Cerebellar cortex (tissue), 1 donor: ENCODE measurements at regions not wholly inside any gene's neighbourhood (a gene's known extent, or its start where the extent isn't known, plus 50 kb on each side); places are given as distances from the start of the nearest gene placed in this dataset.
"Not testable (repeated sequence)": the region's sequence is repeated elsewhere in the genome, so short reads cannot be mapped to it uniquely, and the experiment has no call there.

Source experiments
- DNase-seq: peaks from one replicate; pipeline ENCODE4 v3.0.0-alpha.2; 2015; ENCODE audit warnings: low spot score

DNA sequence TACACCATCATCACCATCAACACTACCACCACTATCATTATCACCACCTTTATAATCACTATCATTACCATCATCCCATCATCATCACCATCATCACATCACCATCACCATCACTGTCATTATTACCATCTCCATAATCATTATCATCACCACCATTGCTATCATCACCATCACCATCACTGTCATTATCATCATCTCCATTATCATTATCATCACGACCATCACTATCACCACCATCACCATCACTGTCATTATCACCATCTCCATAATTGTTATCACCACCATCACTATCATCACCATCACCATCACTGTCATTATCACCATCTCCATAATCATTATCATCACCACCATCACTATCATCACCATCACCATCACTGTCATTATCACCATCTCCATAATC lies 279.6 kb upstream of the HS6ST1 start:
- not testable (repeated sequence) for DNase-seq

DNA sequence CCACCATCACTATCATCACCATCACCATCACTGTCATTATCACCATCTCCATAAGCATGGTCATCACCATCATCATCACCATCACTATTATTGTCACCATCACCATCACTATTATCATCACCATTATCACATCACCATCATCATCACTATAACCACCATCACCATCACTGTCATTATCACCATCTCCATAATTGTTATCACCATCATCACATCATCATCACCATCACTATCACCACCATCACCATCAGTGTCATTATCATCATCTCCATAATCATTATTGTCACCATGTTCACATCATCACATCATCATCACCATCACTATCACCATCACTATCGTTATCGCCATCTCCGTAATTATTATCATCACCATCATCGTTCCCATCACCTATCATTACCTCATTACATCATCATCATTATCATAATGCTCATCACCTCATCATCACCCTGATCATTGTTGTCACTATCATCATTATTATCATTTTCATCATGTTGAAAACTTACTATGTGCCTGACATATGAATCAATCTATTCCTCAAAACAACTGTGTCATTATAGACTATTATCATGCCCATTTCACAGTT lies 280.3 kb upstream of the HS6ST1 start:
- DNase-seq: no peak

DNA sequence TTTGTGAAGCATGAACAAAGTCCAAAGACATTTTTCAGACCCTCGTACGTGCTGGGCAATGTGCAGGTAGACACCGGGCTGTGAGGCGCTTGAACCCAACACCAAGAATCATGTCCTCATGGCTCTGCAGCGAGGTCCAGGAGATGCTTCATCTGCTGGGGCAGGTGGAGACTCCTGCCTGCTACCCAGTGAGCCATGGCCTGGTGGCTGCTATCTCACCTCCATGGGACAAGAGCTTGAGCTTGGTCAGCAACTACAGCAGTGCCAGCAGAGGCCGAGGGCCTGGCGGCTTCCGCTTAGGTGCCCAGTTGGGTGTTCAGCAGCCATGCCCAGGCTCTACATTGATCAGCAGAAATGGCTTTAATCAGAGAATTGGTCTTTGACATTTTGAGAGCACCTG lies 281.0 kb upstream of the HS6ST1 start:
- no peak for DNase-seq

DNA sequence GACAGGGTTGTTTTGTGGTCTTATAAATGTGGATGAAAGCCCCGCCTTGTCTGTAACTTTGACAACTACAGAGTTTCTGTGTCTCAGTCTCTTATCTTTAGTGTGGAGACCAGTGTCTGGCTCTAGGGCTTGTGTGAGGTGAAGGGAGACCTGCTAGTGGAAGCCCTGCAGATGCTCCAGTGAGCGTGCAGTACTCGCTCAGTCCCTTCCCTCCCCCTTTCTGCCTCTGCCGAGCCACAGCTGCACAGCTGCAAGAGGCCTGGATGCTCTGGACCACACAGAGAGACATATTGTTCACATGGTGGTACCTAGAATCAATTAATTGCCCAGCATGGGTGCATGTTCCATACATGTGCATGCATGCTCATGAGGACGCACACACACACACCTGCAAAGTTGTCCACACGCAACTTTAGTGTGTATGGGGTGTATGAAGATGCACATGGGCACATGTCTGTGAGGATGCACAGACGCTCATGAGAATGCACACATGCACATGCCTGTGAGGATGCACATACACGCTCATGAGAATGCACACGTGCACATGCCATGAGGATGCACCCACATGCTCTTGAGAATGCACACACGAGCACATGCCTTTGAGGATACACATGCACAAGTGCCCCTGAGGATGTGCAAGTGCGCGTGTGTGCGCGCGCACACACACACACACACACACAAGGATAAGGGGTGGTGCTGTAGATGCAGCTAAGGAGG lies 282.1 kb upstream of the HS6ST1 start:
- no peak for DNase-seq

DNA sequence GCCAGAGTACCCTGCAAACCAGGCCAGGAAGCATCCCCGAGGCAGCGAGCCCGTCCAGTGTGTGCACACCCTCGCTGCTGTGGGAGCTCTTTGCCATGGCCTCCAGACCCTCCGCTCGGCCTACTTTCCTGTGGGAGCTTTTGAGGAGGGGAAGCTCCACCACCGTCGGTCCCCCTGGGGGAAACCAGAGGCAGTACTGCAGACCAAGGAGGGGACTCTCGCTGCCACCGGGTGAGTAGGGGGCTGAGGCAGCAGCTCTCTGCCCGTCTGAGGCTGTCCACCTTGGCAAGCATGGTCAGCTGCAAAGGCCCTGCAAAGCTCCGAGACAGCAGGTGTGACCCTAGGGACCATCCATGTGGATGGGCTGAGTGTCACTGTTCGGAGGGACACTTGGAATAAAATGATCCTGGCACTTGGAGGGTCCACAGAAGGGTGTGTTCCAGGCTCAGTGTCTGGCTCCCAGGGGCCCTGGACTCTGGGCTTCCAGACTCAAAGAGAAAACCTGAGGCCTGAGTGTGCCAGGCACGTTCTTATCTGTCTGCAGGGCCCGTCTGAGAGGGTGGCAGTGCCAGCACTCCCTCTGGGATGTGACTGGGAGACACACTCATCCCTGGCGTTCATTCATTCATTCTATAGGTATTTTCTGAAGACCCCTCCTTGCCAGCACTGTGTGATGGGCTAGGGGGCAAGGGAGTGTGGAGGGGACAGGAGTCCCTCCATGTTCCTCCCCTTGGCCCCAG lies 282.8 kb upstream of the HS6ST1 start:
- no peak for DNase-seq

DNA sequence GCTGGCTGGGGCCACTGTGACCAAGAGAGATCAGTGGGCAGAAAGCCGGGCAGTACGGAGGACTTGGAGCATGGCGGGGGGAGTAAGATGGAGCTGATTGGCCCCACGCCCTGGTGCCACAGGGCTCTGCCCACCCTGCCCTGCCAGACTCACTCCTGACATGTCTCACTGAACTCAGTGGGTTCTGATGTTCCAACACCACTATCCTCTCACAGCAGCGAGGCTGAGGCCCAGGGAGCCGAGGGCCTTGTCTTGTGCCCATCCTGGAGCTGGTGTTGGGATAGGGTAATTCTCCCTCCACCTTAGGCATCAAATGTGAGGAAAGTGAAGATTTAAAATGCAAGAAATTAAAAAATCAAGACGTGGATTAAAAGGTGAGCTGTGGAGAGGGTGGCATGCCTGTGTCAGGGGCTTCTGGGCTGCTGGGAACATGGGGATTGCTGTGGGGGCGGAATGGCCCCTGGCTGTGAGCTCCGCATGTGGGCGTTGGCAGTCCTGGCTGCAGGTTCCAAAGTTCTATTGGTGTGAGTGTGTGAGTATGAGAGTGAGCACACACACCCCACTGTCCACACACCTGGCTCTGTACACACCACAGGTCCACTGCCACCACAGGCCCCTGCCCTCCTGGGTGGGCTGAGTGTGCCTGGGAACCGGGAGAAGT lies 283.5 kb upstream of the HS6ST1 start:
- no peak for DNase-seq

DNA sequence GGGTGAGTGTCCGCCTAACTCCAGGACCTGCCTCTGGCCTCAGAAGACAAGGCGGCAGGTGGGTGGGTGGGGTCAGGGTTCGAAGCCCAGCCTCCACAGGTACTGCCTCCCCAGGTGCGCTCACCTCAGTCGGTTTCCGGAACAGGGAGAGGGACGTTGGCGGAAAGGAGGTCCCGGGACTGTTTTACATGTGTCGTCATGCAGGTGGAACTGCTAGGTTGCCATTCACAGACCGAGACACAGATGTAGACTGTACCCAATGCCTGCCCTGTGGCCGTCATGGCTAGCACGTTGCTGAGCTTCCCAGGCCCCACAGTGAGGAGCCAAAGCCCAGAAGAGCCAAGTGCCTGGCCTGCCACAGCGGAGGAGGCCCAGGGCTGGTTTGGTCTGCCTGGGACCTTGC lies 284.0 kb upstream of the HS6ST1 start:
- DNase-seq: no peak

DNA sequence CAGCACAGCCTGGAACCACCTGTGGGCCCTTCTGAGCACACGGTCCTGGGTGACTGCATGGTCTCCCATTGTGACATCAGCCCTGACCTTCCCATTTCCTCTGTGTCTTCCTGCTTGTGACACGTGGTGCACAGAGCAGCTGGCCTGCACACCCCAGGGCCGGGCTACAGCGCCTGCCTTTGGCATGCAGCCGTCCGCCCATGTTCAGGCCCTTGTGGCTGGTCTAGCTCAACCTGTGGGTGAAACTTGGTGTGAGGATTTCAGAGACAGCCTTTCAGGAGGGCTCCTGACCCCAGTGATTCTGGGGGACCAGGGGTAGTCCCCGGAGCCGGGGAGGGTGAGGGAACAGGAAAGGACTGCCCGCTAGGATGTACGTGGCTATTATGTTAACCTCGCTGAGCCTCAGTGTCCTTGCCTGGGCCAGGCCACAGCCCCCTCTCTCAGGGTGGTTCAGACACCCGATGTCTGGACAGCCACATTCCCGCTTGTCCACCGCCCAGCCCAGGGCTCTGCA lies 284.8 kb upstream of the HS6ST1 start:
- DNase-seq: no peak

DNA sequence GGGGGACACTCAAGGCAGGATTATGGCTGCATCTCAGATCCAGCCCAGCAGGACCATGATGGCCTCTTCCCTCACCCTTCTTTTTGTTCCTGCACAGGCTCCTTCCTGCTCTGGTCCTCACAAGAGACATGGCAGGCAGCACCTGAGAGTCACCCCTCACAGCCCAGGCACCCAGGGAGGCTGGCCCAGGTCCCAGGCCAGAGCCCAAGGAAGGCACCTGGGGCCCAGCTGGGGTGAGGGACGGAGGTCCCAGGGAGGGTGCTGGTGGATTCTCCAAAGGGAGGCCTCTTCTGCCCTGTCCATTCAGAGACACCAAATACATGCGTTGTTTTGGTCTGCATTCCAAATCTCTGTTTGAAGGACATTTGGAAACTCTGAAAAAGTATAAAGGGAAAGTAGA lies 285.4 kb upstream of the HS6ST1 start:
- no peak for DNase-seq

DNA sequence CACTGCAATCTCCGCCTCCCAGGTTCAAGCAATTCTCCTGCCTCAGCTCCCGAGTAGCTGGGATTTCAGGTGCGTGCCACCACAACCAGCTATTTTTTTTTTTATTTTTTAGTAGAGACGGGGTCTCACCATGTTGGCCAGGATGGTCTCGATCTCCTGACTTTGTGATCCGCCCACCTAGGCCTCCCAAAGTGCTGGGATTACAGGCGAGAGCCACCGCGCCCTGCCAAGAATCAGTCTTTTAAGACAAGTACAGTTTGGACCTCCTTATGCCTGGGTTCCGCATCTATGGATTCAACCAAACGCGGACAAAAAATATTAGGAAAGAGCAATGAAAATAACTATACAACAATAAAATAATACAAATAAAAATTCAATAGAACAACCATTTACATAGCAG lies 285.9 kb upstream of the HS6ST1 start:
- DNase-seq: not testable (repeated sequence)

DNA sequence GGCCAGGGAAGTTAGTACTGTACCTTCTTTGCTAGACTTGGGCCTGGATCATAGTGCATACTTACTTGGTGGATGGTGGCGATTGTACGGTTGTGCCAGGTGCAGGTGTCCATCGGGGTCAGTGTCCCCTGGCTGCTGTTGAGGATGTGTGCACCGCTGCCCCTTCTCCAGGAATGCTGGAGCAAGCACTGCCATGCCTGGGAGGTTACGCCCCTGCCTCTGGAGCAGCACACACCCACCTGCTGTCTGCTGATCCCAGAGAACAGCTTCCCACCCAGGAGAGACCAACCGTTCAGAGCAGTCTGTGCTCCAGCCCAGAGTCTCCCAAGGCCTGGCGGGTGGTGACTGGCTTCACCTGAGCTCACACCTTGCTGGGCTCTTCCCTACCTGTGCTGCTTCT lies 286.8 kb upstream of the HS6ST1 start:
- no peak for DNase-seq

DNA sequence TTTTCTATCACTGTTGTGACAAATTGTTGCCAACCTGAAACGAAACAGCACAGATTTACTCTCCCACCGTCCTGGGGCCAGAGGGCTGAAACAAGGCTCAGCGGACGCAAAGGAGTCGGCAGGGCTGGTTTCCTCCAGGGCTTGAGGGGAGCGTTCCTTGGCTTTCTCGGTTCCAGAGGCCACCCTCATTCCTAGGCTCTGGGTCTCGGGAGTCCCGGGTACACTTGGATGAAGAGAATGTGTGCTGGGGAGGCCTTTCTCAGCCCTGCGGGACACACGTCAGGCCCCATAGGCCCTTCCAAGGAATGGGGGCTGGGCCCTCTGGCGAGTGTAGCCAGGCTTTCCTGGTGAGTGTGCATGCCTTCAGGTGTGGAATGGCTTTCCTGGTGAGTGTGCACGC lies 287.3 kb upstream of the HS6ST1 start:
- DNase-seq: no peak

DNA sequence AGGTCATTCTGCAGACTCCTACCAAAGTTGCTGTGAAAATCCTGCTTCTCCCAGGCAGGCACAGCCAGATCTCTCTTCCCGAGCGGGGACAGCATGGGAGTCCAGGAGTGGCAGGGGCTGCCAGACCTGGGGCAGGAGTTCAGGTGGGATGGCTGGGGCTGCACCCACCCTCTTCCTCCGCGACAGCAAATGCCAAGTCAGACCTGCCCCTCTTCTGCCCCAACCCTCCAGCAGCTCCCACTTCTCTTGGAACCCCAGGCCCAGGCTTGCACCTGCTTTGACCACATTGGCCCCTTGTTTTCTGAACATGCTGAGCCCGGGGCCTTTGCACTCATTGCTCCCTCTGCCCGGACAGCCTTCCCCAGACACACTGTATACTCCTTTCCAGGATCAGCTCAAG lies 288.2 kb upstream of the HS6ST1 start:
- no peak for DNase-seq

DNA sequence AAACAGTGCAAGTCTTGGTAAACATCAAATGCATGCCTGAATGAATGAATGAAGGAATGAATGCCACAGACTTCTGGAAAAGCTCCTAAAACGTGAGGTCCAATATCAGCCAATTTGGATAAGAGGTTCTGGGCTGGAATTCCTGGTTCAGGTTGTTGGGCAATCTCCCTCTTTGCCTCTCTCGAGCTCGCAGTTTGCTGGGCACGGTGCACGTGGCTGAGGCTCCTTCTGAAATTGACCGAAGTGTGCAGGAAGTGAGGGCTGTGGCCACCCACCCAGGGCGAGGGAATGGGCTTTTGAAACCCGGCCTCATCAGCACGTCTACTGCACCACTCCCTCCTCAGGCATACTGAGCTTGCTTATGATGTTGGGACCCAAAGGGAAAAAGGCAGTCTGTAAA lies 288.8 kb upstream of the HS6ST1 start:
- DNase-seq: no peak

DNA sequence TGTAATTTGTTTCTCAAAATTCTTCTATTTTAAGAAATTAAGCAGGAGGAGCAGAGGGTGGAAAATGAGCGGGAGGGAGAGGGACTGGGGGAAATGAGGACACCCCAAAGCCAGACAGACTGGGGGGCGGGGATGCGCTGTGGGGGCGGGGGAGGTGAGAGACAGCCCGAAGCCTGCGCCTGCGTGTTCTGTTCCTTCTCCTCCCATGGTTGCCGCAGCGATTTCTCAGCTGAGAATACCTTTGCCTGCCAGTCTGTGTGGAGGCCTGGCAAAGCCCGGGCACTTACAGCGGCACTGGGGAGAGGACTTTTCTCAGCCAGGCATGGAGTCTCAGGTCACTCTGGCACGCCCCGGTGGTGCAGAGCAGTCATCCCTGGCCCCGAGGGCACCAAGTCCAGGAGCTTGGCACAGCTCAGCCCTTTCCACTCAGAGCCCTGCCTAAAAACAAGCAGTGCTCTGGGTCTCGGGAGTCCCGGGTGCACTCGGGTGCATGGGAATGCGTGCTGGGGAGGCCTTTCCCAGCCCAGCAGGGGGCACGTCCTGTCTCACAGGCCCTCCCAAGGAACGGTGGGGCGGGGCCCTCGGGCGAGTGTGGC lies 289.3 kb upstream of the HS6ST1 start:
- DNase-seq: peak; percentile 39

DNA sequence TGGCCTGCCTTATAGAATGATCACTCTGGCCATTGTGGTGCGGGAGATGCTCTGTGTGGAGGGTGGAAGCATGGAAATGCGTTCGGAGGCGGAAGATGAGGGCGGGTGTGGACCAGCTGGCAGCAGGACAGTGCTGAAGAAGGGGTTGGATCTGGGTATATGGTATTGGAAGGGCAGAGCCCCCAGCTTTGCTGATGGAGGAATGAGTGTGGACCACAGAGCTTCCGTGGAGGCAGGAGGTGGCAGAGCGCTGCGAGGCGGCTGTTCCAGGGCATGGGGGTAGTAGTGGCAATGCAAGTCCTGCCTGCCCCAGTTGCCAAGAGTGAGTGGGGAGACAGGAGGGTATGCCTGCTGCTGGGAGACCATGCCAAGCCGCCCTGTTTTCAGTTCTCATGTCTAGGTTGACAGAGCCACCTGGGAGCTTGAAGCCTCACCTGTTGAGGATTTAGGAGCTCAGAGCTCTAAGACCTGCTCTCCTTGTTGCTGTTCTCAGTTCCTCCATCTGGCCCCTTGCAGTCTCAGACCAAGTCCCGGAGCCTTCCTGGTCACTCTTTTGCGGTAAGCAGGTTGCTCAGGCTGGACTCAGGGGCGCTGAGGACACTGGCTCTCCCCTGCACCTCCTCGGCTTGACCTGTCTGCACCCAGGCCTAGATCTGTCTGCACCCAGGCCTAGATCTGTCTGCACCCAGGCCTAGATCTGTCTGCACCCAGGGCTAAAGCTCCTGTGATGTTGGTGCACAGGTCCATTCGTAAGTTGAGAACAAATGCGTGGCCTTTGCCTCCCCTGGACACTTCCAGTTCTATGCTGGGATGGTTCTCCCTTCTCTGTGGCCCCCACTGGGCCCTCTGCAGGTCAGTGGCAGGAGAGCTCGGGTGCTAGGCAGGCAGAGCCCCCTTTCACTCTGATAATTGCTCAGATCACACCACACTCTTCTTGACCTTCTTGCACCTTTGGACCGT lies 290.5 kb upstream of the HS6ST1 start:
- DNase-seq: no peak

DNA sequence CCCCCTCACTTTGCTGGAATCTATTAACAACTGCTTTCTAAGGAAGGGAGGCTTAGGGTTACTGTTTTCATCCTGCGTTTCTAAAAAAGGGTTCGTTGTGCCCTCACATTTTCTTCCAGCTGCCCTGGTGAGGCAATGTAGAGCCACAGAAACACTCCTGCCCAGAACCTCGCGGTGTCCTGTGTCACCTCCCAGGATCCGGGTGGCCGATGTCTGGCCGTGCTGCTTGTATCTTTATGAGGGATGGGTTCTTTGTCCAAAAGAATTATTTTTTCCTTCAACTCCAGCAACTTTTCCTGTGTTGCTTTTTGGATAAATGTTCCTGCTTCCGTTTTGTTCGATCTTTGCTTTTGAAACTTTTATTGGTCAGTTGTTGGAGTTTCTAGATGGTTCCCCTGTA lies 291.8 kb upstream of the HS6ST1 start:
- no peak for DNase-seq

DNA sequence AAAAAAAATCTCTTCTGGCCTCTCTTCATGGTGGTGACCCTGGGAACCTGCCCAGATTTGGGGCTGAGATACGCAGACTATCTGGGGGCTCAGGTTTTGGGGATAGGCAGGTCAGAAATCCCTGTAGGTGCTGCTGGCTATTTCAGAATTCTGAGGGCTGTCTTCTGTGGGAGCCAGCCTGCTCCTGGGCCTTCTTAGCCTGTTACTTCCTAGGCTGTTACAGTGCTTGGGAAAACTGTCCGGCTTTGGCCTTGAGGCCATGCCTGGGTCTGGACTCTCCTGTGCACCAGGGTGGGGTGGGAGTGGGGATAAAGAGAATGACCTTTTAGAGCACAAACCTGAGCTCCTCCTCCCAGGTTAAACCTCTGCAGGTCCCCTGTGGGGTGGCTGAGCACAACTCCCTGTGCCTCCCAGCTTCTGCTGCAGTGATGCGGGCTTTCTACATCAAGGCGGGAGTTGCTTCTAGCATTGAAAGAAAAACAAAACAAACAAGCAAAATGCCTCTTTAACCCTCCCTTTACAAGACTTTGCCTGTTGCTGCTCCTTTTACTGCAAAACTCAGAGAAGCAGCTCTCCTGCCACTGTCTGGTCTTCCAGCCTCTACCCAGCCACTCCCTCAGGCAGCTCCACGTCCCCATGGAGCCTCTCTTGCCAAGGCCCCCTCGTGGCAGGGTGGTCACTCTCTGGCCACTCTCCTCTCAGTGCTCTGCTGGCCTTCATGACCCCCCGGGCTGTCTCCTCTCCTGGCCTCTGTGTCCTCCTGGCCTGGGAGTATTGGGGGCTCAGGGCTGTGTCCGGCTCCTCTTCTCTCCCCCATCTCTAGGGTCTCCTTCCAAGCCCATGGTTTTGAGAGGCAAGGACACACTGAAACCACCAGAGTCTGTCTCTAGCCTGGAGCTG lies 293.0 kb upstream of the HS6ST1 start:
- DNase-seq: no peak

DNA sequence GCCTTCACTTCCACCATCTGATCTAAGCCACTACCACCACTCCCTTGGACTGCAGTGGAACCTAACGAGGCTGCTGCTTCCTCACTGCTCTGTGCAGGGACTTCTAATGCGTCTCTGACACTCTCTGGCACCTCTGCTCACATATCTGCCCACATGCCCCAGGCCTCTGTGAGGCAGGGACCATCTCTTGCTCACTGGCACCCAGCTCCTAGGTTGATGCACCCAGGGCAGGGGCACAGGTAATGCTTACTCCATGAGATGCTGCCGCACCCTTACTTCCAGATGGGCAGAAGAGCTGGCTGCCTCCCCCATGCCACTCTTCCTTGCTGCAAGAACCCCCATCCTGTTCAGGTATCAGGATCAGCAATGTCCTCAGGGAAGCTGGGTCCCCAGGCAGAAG lies 294.0 kb upstream of the HS6ST1 start:
- DNase-seq: no peak

DNA sequence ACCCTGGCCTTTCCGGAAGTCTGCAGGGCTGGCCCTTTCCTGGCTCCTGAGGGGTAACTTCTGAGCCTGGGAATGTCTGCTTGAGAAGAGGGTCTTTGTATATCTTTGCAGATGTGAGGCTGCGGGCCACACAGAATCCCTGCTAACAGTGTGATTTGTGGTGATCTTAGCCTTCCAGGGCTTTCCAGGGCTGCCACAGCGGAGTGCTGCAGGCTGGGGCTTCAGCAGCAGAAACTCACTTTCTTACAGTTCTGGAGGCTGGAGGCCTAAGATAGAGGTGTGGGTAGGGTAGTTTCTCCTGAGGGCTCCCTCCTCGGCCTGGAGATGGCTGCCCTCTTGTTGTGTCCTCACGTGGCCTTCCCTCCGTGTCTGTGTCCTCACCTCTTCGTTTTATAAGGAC lies 294.7 kb upstream of the HS6ST1 start:
- no peak for DNase-seq
